Mesothelial cell of epicardium (in vitro differentiated cells): ENCODE measurements at regions not wholly inside any gene's neighbourhood (a gene's known extent, or its start where the extent isn't known, plus 50 kb on each side); places are given as distances from the start of the nearest gene placed in this dataset.
"Not testable (repeated sequence)": the region's sequence is repeated elsewhere in the genome, so short reads cannot be mapped to it uniquely, and the experiment has no call there.

Experiments used
- DNase-seq, 2 experiments: peaks; one replicate each; pipeline ENCODE4 v3.0.0; 2021; ENCODE audit warnings: low spot score in 2 of 2; ENCODE audit not compliant: unreplicated experiment in 2 of 2
- H3K27ac Mint-ChIP-seq: 2 replicates; pipeline ENCODE4 v1.8.0; 2021; ENCODE audit warnings: mixed read lengths
- H3K27me3 Mint-ChIP-seq: 2 replicates; pipeline ENCODE4 v1.8.0; 2021; ENCODE audit warnings: low read depth, mixed read lengths
- H3K36me3 Mint-ChIP-seq: 2 replicates; pipeline ENCODE4 v1.8.0; 2021; ENCODE audit warnings: mixed read lengths
- H3K4me1 Mint-ChIP-seq: 2 replicates; pipeline ENCODE4 v1.8.0; 2021; ENCODE audit warnings: mixed read lengths
- H3K4me3 Mint-ChIP-seq: 2 replicates; pipeline ENCODE4 v1.8.0; 2021; ENCODE audit warnings: mild to moderate bottlenecking, moderate library complexity, mixed read lengths
- H3K9me3 Mint-ChIP-seq: 2 replicates; pipeline ENCODE4 v1.8.0; 2021; ENCODE audit warnings: mixed read lengths
- CTCF ChIP-seq: fragments of 200-600 bp; sonication (generic); IDR thresholded peaks from one replicate; pipeline ENCODE4 v1.5.0; 2021; ENCODE audit warnings: antibody characterized with exemption; ENCODE audit not compliant: unreplicated experiment

- TF ChIP-seq CTCF: no peak
- Mint-ChIP-seq H3K36me3 (no peaks in the 10 kb centered on the region), H3K27me3 (no peaks in the 10 kb centered on the region), H3K27ac (no peak overlapping the region), H3K4me1 (peaks cover 2% of the 10 kb centered on the region), H3K4me3 (no peak overlapping the region), H3K9me3 (peaks cover 10% of the 10 kb centered on the region)
- no peak for DNase-seq
Observed at GRCh38 chr2:208990716-208991115, 433.1 kb upstream of the MAP2 start.

- Mint-ChIP-seq H3K9me3 (peaks cover 17% of the 10 kb centered on the region), H3K27me3 (no peaks in the 10 kb centered on the region), H3K4me3 (no peak overlapping the region), H3K27ac (no peak overlapping the region), H3K36me3 (peaks cover 3% of the 10 kb centered on the region), H3K4me1 (peaks cover 6% of the 10 kb centered on the region)
- TF ChIP-seq CTCF: no peak
- DNase-seq: no peak
Observed at GRCh38 chr2:208999911-209000310, 423.9 kb upstream of the MAP2 start.

- Mint-ChIP-seq H3K27ac (no peak overlapping the region), H3K4me1 (peaks cover 6% of the 10 kb centered on the region), H3K36me3 (peaks cover 7% of the 10 kb centered on the region), H3K9me3 (peaks cover 36% of the 10 kb centered on the region), H3K27me3 (no peaks in the 10 kb centered on the region), H3K4me3 (no peak overlapping the region)
- DNase-seq: no peak
- no peak for TF ChIP-seq CTCF
Observed at GRCh38 chr2:209002054-209002453, 421.8 kb upstream of the MAP2 start.

- H3K36me3 Mint-ChIP-seq: peaks cover 7% of the 10 kb centered on the region
- H3K4me1 Mint-ChIP-seq: no peaks in the 10 kb centered on the region
- H3K27ac Mint-ChIP-seq: no peak overlapping the region
- H3K9me3 Mint-ChIP-seq: peaks cover 29% of the 10 kb centered on the region
- no peak for DNase-seq
- TF ChIP-seq CTCF: no peak
- no peak overlapping the region for H3K4me3 Mint-ChIP-seq
- no peaks in the 10 kb centered on the region for H3K27me3 Mint-ChIP-seq
Observed at GRCh38 chr2:209005371-209005770, 418.5 kb upstream of the MAP2 start.

GRCh38 chr2:209008636-209009287 is 415.1 kb upstream of the MAP2 start:
- Mint-ChIP-seq H3K36me3 (peaks cover 7% of the 10 kb centered on the region), H3K4me1 (no peaks in the 10 kb centered on the region), H3K27ac (no peak overlapping the region), H3K4me3 (no peak overlapping the region), H3K9me3 (peaks cover 27% of the 10 kb centered on the region), H3K27me3 (no peaks in the 10 kb centered on the region)
- no peak for DNase-seq
- no peak for TF ChIP-seq CTCF

- H3K36me3 Mint-ChIP-seq, H3K4me1 Mint-ChIP-seq, H3K27me3 Mint-ChIP-seq, H3K27ac Mint-ChIP-seq, H3K4me3 Mint-ChIP-seq, DNase-seq: not testable (repeated sequence)
- H3K9me3 Mint-ChIP-seq: peaks cover 25% of the 10 kb centered on the region
Observed at GRCh38 chr2:209018633-209019032, 405.2 kb upstream of the MAP2 start.
